ENCODE measurements at regions not wholly inside any gene's neighbourhood (a gene's known extent, or its start where the extent isn't known, plus 50 kb on each side); places are given as distances from the start of the nearest gene placed in this dataset.

DNA sequence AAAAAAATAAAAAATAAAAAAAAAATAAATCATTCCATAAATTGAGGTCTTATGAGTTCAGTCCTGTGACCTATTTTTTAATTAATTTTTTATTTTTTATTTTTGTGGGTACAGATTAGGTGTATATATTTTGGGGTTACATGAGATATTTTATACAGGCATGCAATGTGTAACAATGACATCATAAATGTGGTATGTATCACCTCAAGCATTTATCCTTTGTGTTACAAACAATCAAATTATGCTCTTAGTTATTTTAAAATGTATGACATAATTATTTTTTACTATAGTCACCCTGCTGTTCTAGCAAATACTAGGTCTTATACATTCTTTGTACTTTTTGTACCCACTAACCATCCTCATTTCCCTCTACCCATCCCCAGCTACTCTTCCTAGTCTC, 537.9 kb downstream of the HINT1 start:
- TF ChIP-seq POLR2AphosphoS5 (IDR thresholded peaks at IDR 0.05; ENCODE audit: low read depth, low read length) (no peak), POLR2A (IDR thresholded peaks at IDR 0.05; ENCODE audit: low read depth, low read length) (no peak), TAF1 (IDR thresholded peaks at IDR 0.05; ENCODE audit: borderline replicate concordance, low read depth, low read length) (no peak)
